Hepatocyte (in vitro differentiated cells): ENCODE measurements at regions not wholly inside any gene's neighbourhood (a gene's known extent, or its start where the extent isn't known, plus 50 kb on each side); places are given as distances from the start of the nearest gene placed in this dataset.

Experiments used
- DNase-seq: peaks from one replicate; pipeline ENCODE4 v3.0.0-alpha.2; 2016; ENCODE audit warnings: low spot score
- H2AFZ ChIP-seq: fragments of 200-600 bp; sonication (generic); 2 replicates; pipeline ENCODE4 v1.6.0; 2016; ENCODE audit warnings: antibody characterized with exemption, mild to moderate bottlenecking
- H3K27ac ChIP-seq: fragments of 200-600 bp; sonication (generic); 2 replicates; pipeline ENCODE4 v1.5.1; 2016; ENCODE audit warnings: mild to moderate bottlenecking
- H3K27me3 ChIP-seq: fragments of 200-600 bp; sonication (generic); 2 replicates; pipeline ENCODE4 v1.6.1; 2016
- H3K36me3 ChIP-seq: fragments of 200-600 bp; sonication (generic); replicated peaks from 2 replicates; pipeline ENCODE4 v1.5.1; 2016; ENCODE audit warnings: low read depth; ENCODE audit not compliant: insufficient read depth
- H3K4me1 ChIP-seq: fragments of 200-600 bp; sonication (generic); 2 replicates; pipeline ENCODE4 v1.5.1; 2016; ENCODE audit warnings: mild to moderate bottlenecking, moderate library complexity; ENCODE audit not compliant: insufficient read depth
- H3K4me2 ChIP-seq: fragments of 200-600 bp; sonication (generic); 2 replicates; pipeline ENCODE4 v1.6.0; 2016
- H3K4me3 ChIP-seq: fragments of 200-600 bp; sonication (generic); 2 replicates; pipeline ENCODE4 v1.5.1; 2016; ENCODE audit warnings: mild to moderate bottlenecking
- H3K79me2 ChIP-seq: fragments of 200-600 bp; sonication (generic); 2 replicates; pipeline ENCODE4 v1.6.0; 2017; ENCODE audit warnings: mild to moderate bottlenecking
- H3K9me2 ChIP-seq: fragments of 200-600 bp; sonication (generic); replicated peaks from 2 replicates; pipeline ENCODE4 v1.6.0; 2017; ENCODE audit warnings: mild to moderate bottlenecking; ENCODE audit not compliant: insufficient read depth
- H3K9me3 ChIP-seq: fragments of 200-600 bp; sonication (generic); 2 replicates; pipeline ENCODE4 v1.5.1; 2016; ENCODE audit warnings: low read depth, mild to moderate bottlenecking
- H4K20me1 ChIP-seq: fragments of 200-600 bp; sonication (generic); 2 replicates; pipeline ENCODE4 v1.6.0; 2016; ENCODE audit warnings: mild to moderate bottlenecking; ENCODE audit not compliant: insufficient read depth, poor library complexity, severe bottlenecking
- CTCF ChIP-seq: fragments of 200-600 bp; sonication (generic); IDR thresholded peaks from 2 replicates; pipeline ENCODE4 v1.5.1; 2016; ENCODE audit warnings: antibody characterized with exemption, mild to moderate bottlenecking; ENCODE audit not compliant: poor library complexity
- EZH2 ChIP-seq: fragments of 200-600 bp; sonication (generic); IDR thresholded peaks from 2 replicates; pipeline ENCODE4 v1.6.1; 2016; ENCODE audit warnings: antibody characterized with exemption, mild to moderate bottlenecking, borderline replicate concordance
- EZH2phosphoT487 ChIP-seq: fragments of 200-600 bp; sonication (generic); IDR thresholded peaks from one replicate; pipeline ENCODE4 v1.6.1; 2018; ENCODE audit warnings: antibody characterized with exemption, mild to moderate bottlenecking, low read depth, moderate library complexity; ENCODE audit not compliant: unreplicated experiment, severe bottlenecking
- WGBS: methylation state at CpG from one replicate; pipeline ENCODE4 v1.1.6; 2016; ENCODE audit warnings: low lambda C conversion rate; ENCODE audit errors: missing lambda C conversion rate; 5-methylcytosine and 5-hydroxymethylcytosine counted together

DNA sequence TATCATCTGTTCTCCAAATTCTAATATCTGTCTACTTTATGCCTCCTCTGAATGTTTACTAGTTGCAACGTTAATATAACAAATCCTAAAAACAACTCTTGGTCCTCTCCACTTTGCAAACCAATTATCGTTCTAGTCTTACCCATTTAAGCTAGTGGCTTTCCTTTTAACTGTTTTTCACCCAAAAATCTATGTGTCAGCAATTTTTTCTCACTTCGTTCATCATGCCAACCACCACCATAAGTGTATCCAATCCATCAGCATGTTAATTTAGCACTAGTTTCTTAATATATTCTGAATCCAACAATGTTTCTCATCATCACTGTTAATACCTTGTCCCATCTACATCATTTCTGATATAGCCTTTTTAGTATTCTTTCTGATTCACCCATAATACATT lies 90.0 kb upstream of the RORB start:
- H3K9me3 ChIP-seq = no peaks in the 10 kb centered on the region
- H3K27me3 ChIP-seq = no peaks in the 10 kb centered on the region
- H4K20me1 ChIP-seq = no peaks in the 10 kb centered on the region
- H3K4me3 ChIP-seq = no peak overlapping the region
- DNase-seq = no peak
- H3K27ac ChIP-seq = no peak overlapping the region
- no peak overlapping the region for H2AFZ ChIP-seq
- H3K36me3 ChIP-seq = no peaks in the 10 kb centered on the region
- no peaks in the 10 kb centered on the region for H3K79me2 ChIP-seq
- TF ChIP-seq EZH2phosphoT487 (no peak), CTCF (no peak), EZH2 (no peak)
- no peak overlapping the region for H3K4me2 ChIP-seq
- WGBS = 81% methylated on average over 3 of the region's 3 CpGs
- no peaks in the 10 kb centered on the region for H3K9me2 ChIP-seq
- H3K4me1 ChIP-seq = no peaks in the 10 kb centered on the region

- WGBS = 43% methylated on average over 3 of the region's 3 CpGs
- TF ChIP-seq EZH2 (no peak), EZH2phosphoT487 (no peak), CTCF (no peak)
- Histone ChIP-seq H2AFZ (no peak overlapping the region), H3K9me2 (no peaks in the 10 kb centered on the region), H3K9me3 (no peaks in the 10 kb centered on the region), H3K79me2 (no peaks in the 10 kb centered on the region), H3K27me3 (no peaks in the 10 kb centered on the region), H3K36me3 (no peaks in the 10 kb centered on the region), H3K27ac (no peak overlapping the region), H3K4me2 (no peak overlapping the region), H3K4me1 (no peaks in the 10 kb centered on the region), H4K20me1 (no peaks in the 10 kb centered on the region), H3K4me3 (no peak overlapping the region)
- peak; percentile 8 for DNase-seq
Observed at GRCh38 chr9:74412236-74412979, 84.7 kb upstream of the RORB start.

DNA sequence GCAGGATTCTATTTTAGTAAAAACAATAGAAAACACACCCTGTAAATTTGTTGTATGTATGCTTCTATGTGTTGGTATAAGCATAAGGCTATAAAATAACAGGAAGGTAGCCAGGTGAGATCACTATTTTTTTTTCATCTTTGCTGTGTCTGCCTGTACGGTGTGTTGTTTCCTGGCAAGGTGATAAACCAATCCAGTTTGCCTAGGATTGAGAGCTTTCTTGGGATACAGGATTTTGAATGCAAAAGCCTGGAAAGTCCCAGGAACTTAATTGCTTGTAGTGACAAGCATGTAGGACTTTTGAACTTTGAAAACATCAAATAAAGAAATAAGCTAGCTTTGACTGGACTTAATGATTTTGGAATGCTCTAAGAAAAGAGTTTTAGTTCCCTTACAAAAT lies 83.3 kb upstream of the RORB start:
- Histone ChIP-seq H3K27me3 (no peaks in the 10 kb centered on the region), H3K9me3 (no peaks in the 10 kb centered on the region), H4K20me1 (no peaks in the 10 kb centered on the region), H3K9me2 (no peaks in the 10 kb centered on the region), H3K36me3 (no peaks in the 10 kb centered on the region), H3K4me3 (no peak overlapping the region), H2AFZ (no peak overlapping the region), H3K4me2 (no peak overlapping the region), H3K79me2 (no peaks in the 10 kb centered on the region), H3K27ac (no peak overlapping the region), H3K4me1 (no peaks in the 10 kb centered on the region)
- peak; percentile 5 for DNase-seq
- 65% methylated on average over 1 of the region's 1 CpG for WGBS
- TF ChIP-seq CTCF (no peak), EZH2phosphoT487 (no peak), EZH2 (no peak)

GRCh38 chr9:74414325-74414724 lies 82.8 kb upstream of the RORB start:
- WGBS = 76% methylated on average over 1 of the region's 1 CpG
- Histone ChIP-seq H3K36me3 (no peaks in the 10 kb centered on the region), H4K20me1 (no peaks in the 10 kb centered on the region), H3K27ac (no peak overlapping the region), H3K4me2 (no peak overlapping the region), H2AFZ (no peak overlapping the region), H3K4me1 (no peaks in the 10 kb centered on the region), H3K4me3 (no peak overlapping the region), H3K79me2 (no peaks in the 10 kb centered on the region), H3K27me3 (no peaks in the 10 kb centered on the region), H3K9me3 (no peaks in the 10 kb centered on the region), H3K9me2 (no peaks in the 10 kb centered on the region)
- no peak for DNase-seq
- no peak for TF ChIP-seq EZH2
- no peak for TF ChIP-seq EZH2phosphoT487
- no peak for TF ChIP-seq CTCF
